WTC11 (cell line): ENCODE measurements at regions not wholly inside any gene's neighbourhood (a gene's known extent, or its start where the extent isn't known, plus 50 kb on each side); places are given as distances from the start of the nearest gene placed in this dataset.
"Not testable (repeated sequence)": the region's sequence is repeated elsewhere in the genome, so short reads cannot be mapped to it uniquely, and the experiment has no call there.

Experiments used
- ATAC-seq: fragments of 200-7000 bp; cut with Tn5 transposase; 2 replicates; pipeline ENCODE4 v1.10.0; 2021; ENCODE audit warnings: mild to moderate bottlenecking, moderate library complexity
- CTCF ChIA-PET: fragments of 300-600 bp; sonication (Branson Sonifier 250); formaldehyde crosslinking; loops from one replicate; lab custom pipeline; 2021; ENCODE audit warnings: antibody characterized with exemption; lab: Charles Lee
- POLR2A ChIA-PET: fragments of 350-600 bp; sonication (Branson Sonifier 250); formaldehyde crosslinking; loops from one replicate; lab custom pipeline; 2021; ENCODE audit warnings: antibody characterized with exemption; lab: Charles Lee
- DNase-seq: peaks from one replicate; pipeline ENCODE4 v3.0.0; 2021; ENCODE audit warnings: low spot score
- H3K27ac Mint-ChIP-seq: 2 replicates; pipeline ENCODE4 v1.8.0; 2021; ENCODE audit warnings: mixed read lengths
- H3K27me3 Mint-ChIP-seq: 2 replicates; pipeline ENCODE4 v1.8.0; 2021; ENCODE audit warnings: low read depth, mild to moderate bottlenecking, moderate library complexity, mixed read lengths
- H3K36me3 Mint-ChIP-seq: 2 replicates; pipeline ENCODE4 v1.8.0; 2021; ENCODE audit warnings: mixed read lengths
- H3K4me1 Mint-ChIP-seq: 2 replicates; pipeline ENCODE4 v1.8.0; 2022; ENCODE audit warnings: mixed read lengths
- H3K4me3 Mint-ChIP-seq: 2 replicates; pipeline ENCODE4 v1.8.0; 2021; ENCODE audit warnings: mild to moderate bottlenecking, moderate library complexity, mixed read lengths
- H3K9me3 Mint-ChIP-seq: 2 replicates; pipeline ENCODE4 v1.8.0; 2021; ENCODE audit warnings: mixed read lengths
- ATF1 ChIP-seq: sonication (generic); formaldehyde crosslinking; IDR thresholded peaks from 2 replicates; pipeline ENCODE4 v1.8.1; 2023; ENCODE audit warnings: mild to moderate bottlenecking, moderate library complexity, missing genetic modification reagents
- FOXK1 ChIP-seq: sonication (generic); formaldehyde crosslinking; IDR thresholded peaks from 2 replicates; pipeline ENCODE4 v1.8.0; 2022; ENCODE audit warnings: mild to moderate bottlenecking, moderate library complexity, missing genetic modification reagents
- GABPB1 ChIP-seq: sonication (generic); formaldehyde crosslinking; IDR thresholded peaks from 2 replicates; pipeline ENCODE4 v1.8.1; 2023; ENCODE audit warnings: mild to moderate bottlenecking, missing genetic modification reagents
- SP1 ChIP-seq: sonication (generic); formaldehyde crosslinking; conservative IDR thresholded peaks from 2 replicates; pipeline ENCODE4 v1.8.1; 2022; ENCODE audit warnings: missing genetic modification reagents
- ZBTB21 ChIP-seq: sonication (generic); formaldehyde crosslinking; IDR thresholded peaks from 2 replicates; pipeline ENCODE4 v1.8.1; 2023; ENCODE audit warnings: mild to moderate bottlenecking, missing genetic modification reagents, borderline replicate concordance

GRCh38 chr9:42239445-42240260 lies 56.2 kb downstream of the SPATA31A6 start:
- H3K27ac Mint-ChIP-seq, ATAC-seq, H3K9me3 Mint-ChIP-seq, H3K4me3 Mint-ChIP-seq, POLR2A ChIA-PET, H3K36me3 Mint-ChIP-seq, DNase-seq, H3K27me3 Mint-ChIP-seq, CTCF ChIA-PET, H3K4me1 Mint-ChIP-seq: not testable (repeated sequence)

GRCh38 chr9:42240261-42240579 lies 56.8 kb downstream of the SPATA31A6 start:
- H3K27ac Mint-ChIP-seq, H3K36me3 Mint-ChIP-seq, H3K27me3 Mint-ChIP-seq, CTCF ChIA-PET, ATAC-seq, H3K9me3 Mint-ChIP-seq, DNase-seq, POLR2A ChIA-PET, H3K4me1 Mint-ChIP-seq, H3K4me3 Mint-ChIP-seq: not testable (repeated sequence)

- H3K4me3 Mint-ChIP-seq, H3K36me3 Mint-ChIP-seq, POLR2A ChIA-PET, H3K9me3 Mint-ChIP-seq, H3K4me1 Mint-ChIP-seq, H3K27ac Mint-ChIP-seq, DNase-seq, H3K27me3 Mint-ChIP-seq, ATAC-seq, CTCF ChIA-PET: not testable (repeated sequence)
Observed at GRCh38 chr9:42243211-42243610, 59.8 kb downstream of the SPATA31A6 start.

- ATAC-seq, H3K9me3 Mint-ChIP-seq, H3K27me3 Mint-ChIP-seq, DNase-seq, H3K27ac Mint-ChIP-seq, H3K36me3 Mint-ChIP-seq, POLR2A ChIA-PET, CTCF ChIA-PET, H3K4me3 Mint-ChIP-seq, H3K4me1 Mint-ChIP-seq: not testable (repeated sequence)
Observed at GRCh38 chr9:42243822-42244221, 60.4 kb downstream of the SPATA31A6 start.

- DNase-seq, H3K27me3 Mint-ChIP-seq, CTCF ChIA-PET, H3K4me1 Mint-ChIP-seq, POLR2A ChIA-PET, ATAC-seq, H3K36me3 Mint-ChIP-seq, H3K4me3 Mint-ChIP-seq: not testable (repeated sequence)
- H3K9me3 Mint-ChIP-seq = peaks cover 15% of the 10 kb centered on the region
- H3K27ac Mint-ChIP-seq = 0 out of 2 replicates have a peak overlapping the region, but pooled peaks have one; percentile 23
Observed at GRCh38 chr9:42268729-42269128, 85.3 kb downstream of the SPATA31A6 start.

GRCh38 chr9:42269171-42269570 lies 85.7 kb downstream of the SPATA31A6 start:
- CTCF ChIA-PET, H3K27me3 Mint-ChIP-seq, H3K27ac Mint-ChIP-seq, ATAC-seq, DNase-seq, H3K4me3 Mint-ChIP-seq, H3K4me1 Mint-ChIP-seq, POLR2A ChIA-PET, H3K36me3 Mint-ChIP-seq: not testable (repeated sequence)
- peaks cover 10% of the 10 kb centered on the region for H3K9me3 Mint-ChIP-seq

GRCh38 chr9:42273191-42273590 lies 89.7 kb downstream of the SPATA31A6 start:
- H3K36me3 Mint-ChIP-seq, POLR2A ChIA-PET, H3K27me3 Mint-ChIP-seq, CTCF ChIA-PET, DNase-seq, H3K4me1 Mint-ChIP-seq, H3K9me3 Mint-ChIP-seq, H3K4me3 Mint-ChIP-seq, ATAC-seq, H3K27ac Mint-ChIP-seq: not testable (repeated sequence)

- no peak for TF ChIP-seq ATF1
- no peak for TF ChIP-seq ZBTB21 (CRISPR knock-in tag)
- TF ChIP-seq FOXK1 = no peak
- no peak for TF ChIP-seq SP1
- TF ChIP-seq GABPB1 (CRISPR knock-in tag) = no peak
- H3K36me3 Mint-ChIP-seq = no peaks in the 10 kb centered on the region
- no peak overlapping the region for H3K4me3 Mint-ChIP-seq
- H3K4me1 Mint-ChIP-seq = no peaks in the 10 kb centered on the region
- ChIA-PET CTCF (no interaction called here), POLR2A (no interaction called here)
- ATAC-seq = no peak
- H3K27me3 Mint-ChIP-seq = no peaks in the 10 kb centered on the region
- H3K9me3 Mint-ChIP-seq = peaks cover 3% of the 10 kb centered on the region; the same call in 1 of the 2 replicates
- no peak for DNase-seq
- no peak overlapping the region for H3K27ac Mint-ChIP-seq
Observed at GRCh38 chr9:42275141-42275540, 91.7 kb downstream of the SPATA31A6 start.

GRCh38 chr9:42282531-42283178 lies 99.2 kb downstream of the SPATA31A6 start:
- H3K4me3 Mint-ChIP-seq, POLR2A ChIA-PET, CTCF ChIA-PET, H3K27me3 Mint-ChIP-seq, ATAC-seq, H3K4me1 Mint-ChIP-seq, H3K9me3 Mint-ChIP-seq, H3K36me3 Mint-ChIP-seq, H3K27ac Mint-ChIP-seq, DNase-seq: not testable (repeated sequence)

- ATAC-seq, CTCF ChIA-PET, POLR2A ChIA-PET: not testable (repeated sequence)
Observed at GRCh38 chr9:42283179-42283543, 99.7 kb downstream of the SPATA31A6 start.

GRCh38 chr9:42286145-42286845 lies 102.8 kb downstream of the SPATA31A6 start:
- H3K27ac Mint-ChIP-seq = not testable (repeated sequence)

More at GRCh38 chr9:42283179-42283543, 99.7 kb downstream of the SPATA31A6 start:
- H3K4me3 Mint-ChIP-seq, H3K27ac Mint-ChIP-seq, H3K36me3 Mint-ChIP-seq, DNase-seq, H3K27me3 Mint-ChIP-seq, H3K4me1 Mint-ChIP-seq, H3K9me3 Mint-ChIP-seq: not testable (repeated sequence)

More at GRCh38 chr9:42286145-42286845, 102.8 kb downstream of the SPATA31A6 start:
- ATAC-seq, H3K4me3 Mint-ChIP-seq, CTCF ChIA-PET, H3K36me3 Mint-ChIP-seq, H3K4me1 Mint-ChIP-seq, POLR2A ChIA-PET, H3K27me3 Mint-ChIP-seq, DNase-seq, H3K9me3 Mint-ChIP-seq: not testable (repeated sequence)
